ENCODE measurements at regions not wholly inside any gene's neighbourhood (a gene's known extent, or its start where the extent isn't known, plus 50 kb on each side); places are given as distances from the start of the nearest gene placed in this dataset.
A peak's percentile ranks its signal among the peaks of the same experiment; 100 is the strongest.

- H3K4me3 ChIP-seq: no peak overlapping the region
- in situ Hi-C loops (cut with MboI; ENCODE audit: low pct_ligation_motif_present in 1 of 4, low pct_unique_long_range_greater_than_20kb in 1 of 4, low sequenced_read_pairs in 3 of 4) (no loop called here), intact Hi-C loops (cut with DNase I; ENCODE audit: low total_unique reads) (no loop called here)
- H3K4me1 ChIP-seq: peaks cover 26 to 47% (median 39%) of the 10 kb centered on the region in 4 donors
- 85% methylated on average over 7 of the region's 7 CpGs; no CpG with 5 or more reads in 1 of the 2 donors for WGBS, 2 donors (ENCODE audit: low coverage in 1 of 2)
- peak overlapping the region; percentile 92 to 98 (median 96) for H3K27ac ChIP-seq
- H3K36me3 ChIP-seq: no peaks in the 10 kb centered on the region
- no peak for DNase-seq
- no peak for TF ChIP-seq EP300 (IDR thresholded peaks at IDR 0.05; ENCODE audit: low read depth)
- no peak for TF ChIP-seq POLR2A (IDR thresholded peaks at IDR 0.05)
- TF ChIP-seq, protein P1, sequence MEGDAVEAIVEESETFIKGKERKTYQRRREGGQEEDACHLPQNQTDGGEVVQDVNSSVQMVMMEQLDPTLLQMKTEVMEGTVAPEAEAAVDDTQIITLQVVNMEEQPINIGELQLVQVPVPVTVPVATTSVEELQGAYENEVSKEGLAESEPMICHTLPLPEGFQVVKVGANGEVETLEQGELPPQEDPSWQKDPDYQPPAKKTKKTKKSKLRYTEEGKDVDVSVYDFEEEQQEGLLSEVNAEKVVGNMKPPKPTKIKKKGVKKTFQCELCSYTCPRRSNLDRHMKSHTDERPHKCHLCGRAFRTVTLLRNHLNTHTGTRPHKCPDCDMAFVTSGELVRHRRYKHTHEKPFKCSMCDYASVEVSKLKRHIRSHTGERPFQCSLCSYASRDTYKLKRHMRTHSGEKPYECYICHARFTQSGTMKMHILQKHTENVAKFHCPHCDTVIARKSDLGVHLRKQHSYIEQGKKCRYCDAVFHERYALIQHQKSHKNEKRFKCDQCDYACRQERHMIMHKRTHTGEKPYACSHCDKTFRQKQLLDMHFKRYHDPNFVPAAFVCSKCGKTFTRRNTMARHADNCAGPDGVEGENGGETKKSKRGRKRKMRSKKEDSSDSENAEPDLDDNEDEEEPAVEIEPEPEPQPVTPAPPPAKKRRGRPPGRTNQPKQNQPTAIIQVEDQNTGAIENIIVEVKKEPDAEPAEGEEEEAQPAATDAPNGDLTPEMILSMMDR (IDR thresholded peaks at IDR 0.05): no peak
- no peak for TF ChIP-seq POLR2AphosphoS5 (IDR thresholded peaks at IDR 0.05)
- H3K27me3 ChIP-seq: no peaks in the 10 kb centered on the region
- no peaks in the 10 kb centered on the region for H3K9me3 ChIP-seq
Observed at GRCh38 chr20:50412499-50412898, 97.7 kb upstream of the PTPN1 start.

DNA sequence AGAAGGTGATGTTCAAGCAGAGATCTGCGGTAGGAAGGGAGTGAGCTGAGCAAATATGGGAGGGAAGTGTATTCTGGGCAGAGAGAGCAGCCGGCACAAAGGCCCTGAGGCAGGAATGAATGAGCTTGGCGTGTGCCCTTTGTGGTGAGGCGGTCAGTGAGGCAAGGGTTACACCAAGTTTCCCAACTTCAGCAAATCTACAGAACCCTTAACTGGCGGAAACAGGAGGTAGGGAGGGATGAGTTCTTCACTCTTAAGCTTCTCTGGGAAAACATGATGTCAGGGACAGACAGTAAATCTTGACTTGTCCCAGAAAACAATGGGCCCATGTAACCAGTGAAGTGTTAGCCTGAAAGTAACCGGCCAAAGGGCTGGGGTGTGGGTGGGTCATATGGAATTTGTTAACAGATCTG, 97.1 kb upstream of the PTPN1 start:
- H3K4me3 ChIP-seq: no peak overlapping the region
- TF ChIP-seq POLR2AphosphoS5 (IDR thresholded peaks at IDR 0.05) (no peak), EP300 (IDR thresholded peaks at IDR 0.05; ENCODE audit: low read depth) (no peak), POLR2A (IDR thresholded peaks at IDR 0.05) (no peak)
- TF ChIP-seq, protein P1 (IDR thresholded peaks at IDR 0.05): no peak
- H3K27ac ChIP-seq: peak overlapping the region; percentile 92 to 98 (median 96)
- intact Hi-C loops (cut with DNase I; ENCODE audit: low total_unique reads) (no loop called here), in situ Hi-C loops (cut with MboI; ENCODE audit: low pct_ligation_motif_present in 1 of 4, low pct_unique_long_range_greater_than_20kb in 1 of 4, low sequenced_read_pairs in 3 of 4) (no loop called here)
- no peaks in the 10 kb centered on the region for H3K9me3 ChIP-seq
- peaks cover 26 to 47% (median 39%) of the 10 kb centered on the region in 4 donors for H3K4me1 ChIP-seq
- H3K36me3 ChIP-seq: no peaks in the 10 kb centered on the region
- no peak for DNase-seq
- 65 to 76% methylated on average over 2 to 6 of the region's 6 CpGs for WGBS, 2 donors (ENCODE audit: low coverage in 1 of 2)
- H3K27me3 ChIP-seq: no peaks in the 10 kb centered on the region

GRCh38 chr20:50415021-50415515, 95.1 kb upstream of the PTPN1 start:
- Histone ChIP-seq H3K9me3 (no peaks in the 10 kb centered on the region), H3K4me1 (peaks cover 26 to 47% (median 39%) of the 10 kb centered on the region in 4 donors), H3K36me3 (no peaks in the 10 kb centered on the region), H3K27ac (peak overlapping the region; percentile 92 to 98 (median 96)), H3K4me3 (no peak overlapping the region), H3K27me3 (no peaks in the 10 kb centered on the region)
- TF ChIP-seq, protein P1 (IDR thresholded peaks at IDR 0.05): peak in 2 of 5 experiments; percentile 3 to 21
- no peak for TF ChIP-seq POLR2A (IDR thresholded peaks at IDR 0.05)
- in situ Hi-C loops (cut with MboI; ENCODE audit: low pct_ligation_motif_present in 1 of 4, low pct_unique_long_range_greater_than_20kb in 1 of 4, low sequenced_read_pairs in 3 of 4): no loop called here
- no peak for DNase-seq
- intact Hi-C loops (cut with DNase I; ENCODE audit: low total_unique reads): loop anchor here (5.0 kb wide), 1 partner anchor 108 kb away; no protein-coding TSS in a partner anchor
- WGBS, 2 donors (ENCODE audit: low coverage in 1 of 2): 38 to 40% methylated on average over 3 to 5 of the region's 5 CpGs

GRCh38 chr20:50415516-50416268, 94.5 kb upstream of the PTPN1 start:
- Histone ChIP-seq H3K27ac (peak overlapping the region; percentile 92 to 98 (median 96)), H3K9me3 (no peaks in the 10 kb centered on the region), H3K4me1 (peaks cover 26 to 47% (median 39%) of the 10 kb centered on the region in 4 donors), H3K36me3 (no peaks in the 10 kb centered on the region), H3K4me3 (no peak overlapping the region), H3K27me3 (no peaks in the 10 kb centered on the region)
- intact Hi-C loops (cut with DNase I; ENCODE audit: low total_unique reads): loop anchor here (5.0 kb wide), 1 partner anchor 108 kb away; no protein-coding TSS in a partner anchor
- in situ Hi-C loops (cut with MboI; ENCODE audit: low pct_ligation_motif_present in 1 of 4, low pct_unique_long_range_greater_than_20kb in 1 of 4, low sequenced_read_pairs in 3 of 4): no loop called here
- peak; percentile 100 for TF ChIP-seq EP300 (IDR thresholded peaks at IDR 0.05; ENCODE audit: low read depth)
- TF ChIP-seq, protein P1 (IDR thresholded peaks at IDR 0.05): peak in 2 of 5 experiments; percentile 1 to 7
- TF ChIP-seq POLR2AphosphoS5 (IDR thresholded peaks at IDR 0.05): peak; percentile 89 to 98 (median 98)
- TF ChIP-seq POLR2A (IDR thresholded peaks at IDR 0.05): peak; percentile 88
- peak; percentile 98 for DNase-seq
- WGBS, 2 donors (ENCODE audit: low coverage in 1 of 2): 31 to 60% methylated on average over 9 to 25 of the region's 25 CpGs
